Spleen (tissue), 11 donors: ENCODE measurements at regions not wholly inside any gene's neighbourhood (a gene's known extent, or its start where the extent isn't known, plus 50 kb on each side); places are given as distances from the start of the nearest gene placed in this dataset.

Source experiments
- DNase-seq: peaks from one replicate; pipeline ENCODE4 v3.0.0-alpha.2; 2020
- H3K27ac ChIP-seq, 8 donors: fragments of 200-600 bp; sonication (generic) in 7 of 8; 1 replicate in 4 of 8; 2 replicates in 4 of 8; pipeline versions ENCODE4 v1.5.0 to v1.8.0; 2016 to 2021; ENCODE audit warnings: inconsistent platforms in 4 of 8, mild to moderate bottlenecking in 4 of 8, moderate library complexity in 1 of 8
- H3K27me3 ChIP-seq, 7 donors: fragments of 200-600 bp; sonication (generic) in 6 of 7; replicated peaks in 1 of 7; 1 replicate in 4 of 7; 2 replicates in 3 of 7; pipeline versions ENCODE4 v1.5.0 to v1.8.0; 2016 to 2021; ENCODE audit warnings: inconsistent platforms in 3 of 7, mild to moderate bottlenecking in 1 of 7
- H3K36me3 ChIP-seq, 6 donors: fragments of 200-600 bp; sonication (generic) in 5 of 6; 1 replicate in 4 of 6; 2 replicates in 2 of 6; pipeline versions ENCODE4 v1.5.0 to v1.8.0; 2016 to 2021; ENCODE audit warnings: inconsistent platforms in 2 of 6
- H3K4me1 ChIP-seq, 6 donors: fragments of 200-600 bp; sonication (generic) in 5 of 6; 1 replicate in 3 of 6; 2 replicates in 3 of 6; pipeline versions ENCODE4 v1.5.0 to v1.8.0; 2016 to 2021; ENCODE audit warnings: inconsistent platforms in 3 of 6
- H3K4me3 ChIP-seq, 8 donors: fragments of 200-600 bp; sonication (generic) in 7 of 8; 1 replicate in 4 of 8; 2 replicates in 4 of 8; pipeline versions ENCODE4 v1.5.0 to v1.8.0; 2016 to 2021; ENCODE audit warnings: inconsistent platforms in 4 of 8, mild to moderate bottlenecking in 4 of 8, moderate library complexity in 2 of 8
- H3K9me3 ChIP-seq, 8 donors: fragments of 200-600 bp; sonication (generic) in 7 of 8; 1 replicate in 4 of 8; 2 replicates in 4 of 8; pipeline versions ENCODE4 v1.5.0 to v1.8.0; 2016 to 2021; ENCODE audit warnings: inconsistent platforms in 4 of 8
- POLR2A ChIP-seq, 3 donors: fragments of 450-650 bp; IDR thresholded peaks; one replicate each; pipeline ENCODE4 v1.5.1; 2017; ENCODE audit warnings: antibody characterized with exemption in 3 of 3, mild to moderate bottlenecking in 1 of 3
- POLR2AphosphoS5 ChIP-seq, 3 donors: sonication (generic); formaldehyde crosslinking; IDR thresholded peaks; one replicate each; pipeline ENCODE4 v1.5.1; 2017; ENCODE audit warnings: antibody characterized with exemption in 3 of 3
- WGBS, 5 donors: extraction: QIAGEN DNeasy Blood & Tissue Kit in 3 of 5; methylation state at CpG; one replicate each; pipeline versions ENCODE4 v1.1.5 to v1.1.7; 2013 to 2018; 5-methylcytosine and 5-hydroxymethylcytosine counted together
- intact Hi-C: fragments of 100-400 bp; cut with DNase I; formaldehyde crosslinking; loops from one replicate; pipeline ENCODE4 v1.15.0; 2023; ENCODE audit warnings: low total_unique reads
- TF ChIP-seq, protein P1 (sequence below), 11 experiments: fragments of 200-600 bp in 7 of 11; fragments of 450-650 bp in 4 of 11; sonication (generic) in 4 of 11; IDR thresholded peaks in 8 of 11; conservative IDR thresholded peaks in 3 of 11; 1 replicate in 7 of 11; 2 replicates in 4 of 11; pipeline versions ENCODE4 v1.4.0 to v1.8.0; 2016 to 2021; ENCODE audit warnings: antibody characterized with exemption in 11 of 11, inconsistent platforms in 4 of 11, mild to moderate bottlenecking in 1 of 11
- donor health status: healthy with polysubstance abuse.
- donor health status: DM: no; HTN: no; CAD: no; lungs with moderate emphysema.
- donor health status: DM: no; HTN: no; CAD: no.
- donor health status: Bipolar disorder and iron deficiency.
- donor health status: healthy.
- donor health status: DM: no; HTN: no; CAD: no.
- donor health status: DM: yes; HTN: yes; CAD: no.

DNA sequence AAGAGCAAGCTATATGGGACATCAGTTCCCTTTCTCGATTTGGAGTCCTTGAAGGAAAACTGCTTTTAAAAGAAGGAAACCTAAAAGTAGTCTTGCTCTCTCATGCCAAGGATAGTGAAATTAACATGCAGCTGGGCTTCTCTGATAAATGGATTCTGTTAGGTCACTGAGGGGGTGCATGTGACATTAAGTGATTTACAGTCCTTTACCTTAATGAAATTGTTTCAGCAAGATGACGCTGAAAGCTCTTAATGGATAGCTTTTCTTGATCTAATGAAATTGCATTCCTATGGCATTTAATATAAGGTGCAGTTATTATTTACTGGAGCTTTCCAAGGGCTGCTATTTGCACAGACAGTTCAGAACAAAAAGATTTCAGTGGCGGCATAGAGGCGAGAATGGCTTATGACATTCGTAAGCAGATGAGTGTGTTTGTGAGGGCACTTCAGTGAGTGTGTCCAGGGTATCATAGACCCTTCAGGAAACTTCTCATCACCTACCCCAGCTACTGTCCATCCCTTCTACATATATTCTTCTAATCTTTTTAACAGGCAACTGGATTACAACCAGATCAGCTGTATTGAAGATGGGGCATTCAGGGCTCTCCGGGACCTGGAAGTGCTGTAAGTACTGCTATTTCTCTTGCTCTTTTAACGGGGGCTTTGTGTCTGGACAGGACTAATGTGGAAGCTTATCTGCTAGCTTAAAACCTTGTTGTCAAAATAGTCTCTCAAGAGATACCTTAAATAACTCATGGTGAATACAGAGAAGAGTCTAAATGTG is 219.9 kb upstream of the PACRGL start:
- DNase-seq, result no peak
- H3K27me3 ChIP-seq, result no peaks in the 10 kb centered on the region
- no peaks in the 10 kb centered on the region for H3K36me3 ChIP-seq
- H3K4me1 ChIP-seq, result no peaks in the 10 kb centered on the region
- no peak for TF ChIP-seq POLR2A (IDR thresholded peaks at IDR 0.05)
- no peak for TF ChIP-seq POLR2AphosphoS5 (IDR thresholded peaks at IDR 0.05)
- TF ChIP-seq, protein P1, sequence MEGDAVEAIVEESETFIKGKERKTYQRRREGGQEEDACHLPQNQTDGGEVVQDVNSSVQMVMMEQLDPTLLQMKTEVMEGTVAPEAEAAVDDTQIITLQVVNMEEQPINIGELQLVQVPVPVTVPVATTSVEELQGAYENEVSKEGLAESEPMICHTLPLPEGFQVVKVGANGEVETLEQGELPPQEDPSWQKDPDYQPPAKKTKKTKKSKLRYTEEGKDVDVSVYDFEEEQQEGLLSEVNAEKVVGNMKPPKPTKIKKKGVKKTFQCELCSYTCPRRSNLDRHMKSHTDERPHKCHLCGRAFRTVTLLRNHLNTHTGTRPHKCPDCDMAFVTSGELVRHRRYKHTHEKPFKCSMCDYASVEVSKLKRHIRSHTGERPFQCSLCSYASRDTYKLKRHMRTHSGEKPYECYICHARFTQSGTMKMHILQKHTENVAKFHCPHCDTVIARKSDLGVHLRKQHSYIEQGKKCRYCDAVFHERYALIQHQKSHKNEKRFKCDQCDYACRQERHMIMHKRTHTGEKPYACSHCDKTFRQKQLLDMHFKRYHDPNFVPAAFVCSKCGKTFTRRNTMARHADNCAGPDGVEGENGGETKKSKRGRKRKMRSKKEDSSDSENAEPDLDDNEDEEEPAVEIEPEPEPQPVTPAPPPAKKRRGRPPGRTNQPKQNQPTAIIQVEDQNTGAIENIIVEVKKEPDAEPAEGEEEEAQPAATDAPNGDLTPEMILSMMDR (IDR thresholded peaks at IDR 0.05 in 8 of 11, conservative IDR thresholded peaks at IDR 0.05 in 3 of 11), result no peak
- H3K9me3 ChIP-seq, result no peaks in the 10 kb centered on the region
- H3K4me3 ChIP-seq, result no peak overlapping the region
- intact Hi-C loops, result no loop called here
- H3K27ac ChIP-seq, result no peak overlapping the region
- 82 to 88% (median 84%) methylated on average over 7 of the region's 7 CpGs for WGBS, 5 donors

DNA sequence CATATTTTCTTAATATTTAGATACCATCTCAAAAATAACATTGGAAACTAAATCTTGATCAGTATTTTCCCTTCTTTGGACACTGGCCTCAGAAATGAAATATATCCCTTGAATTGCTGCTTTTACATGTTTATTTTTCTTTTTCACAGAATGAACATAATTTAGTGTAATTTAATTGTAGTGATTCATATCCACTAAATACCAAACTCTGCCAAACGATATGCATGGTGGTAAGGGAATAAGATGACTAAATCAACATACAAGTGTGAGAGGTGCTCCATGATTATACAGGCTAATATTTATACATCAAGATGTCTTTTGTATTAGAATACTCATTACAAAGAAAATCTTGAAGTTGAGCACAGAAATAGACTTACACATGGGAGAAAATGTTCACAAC is 216.8 kb upstream of the PACRGL start:
- intact Hi-C loops, result no loop called here
- H3K27ac ChIP-seq, result no peak overlapping the region
- H3K4me1 ChIP-seq, result no peaks in the 10 kb centered on the region
- H3K9me3 ChIP-seq, result no peaks in the 10 kb centered on the region
- no peaks in the 10 kb centered on the region for H3K36me3 ChIP-seq
- H3K27me3 ChIP-seq, result no peaks in the 10 kb centered on the region
- TF ChIP-seq POLR2A (IDR thresholded peaks at IDR 0.05), result no peak
- no peak overlapping the region for H3K4me3 ChIP-seq
- DNase-seq, result no peak
- WGBS, 5 donors, result 77 to 93% (median 84%) methylated on average over 1 of the region's 1 CpG

DNA sequence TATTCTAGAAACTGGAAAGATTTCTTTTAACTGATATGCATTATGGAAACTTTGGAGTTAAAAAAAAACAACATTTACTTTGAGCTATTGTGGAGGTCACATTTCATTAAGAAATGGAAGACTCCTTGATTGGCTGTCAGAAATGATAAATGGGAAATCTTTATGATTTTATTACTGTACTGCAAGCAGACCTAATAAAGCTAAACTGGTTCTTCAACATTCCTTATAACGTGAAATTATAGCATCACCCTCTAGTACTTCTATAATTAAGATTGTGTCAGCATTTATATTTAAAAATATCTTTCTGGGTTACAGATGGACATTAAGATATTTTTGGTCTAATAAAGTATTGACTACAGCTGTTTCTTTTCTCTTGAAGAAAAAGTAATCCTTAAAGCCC is 213.8 kb upstream of the PACRGL start:
- no peak for DNase-seq
- Histone ChIP-seq H3K4me3 (no peak overlapping the region), H3K36me3 (peaks cover 0 to 3% (median 0%) of the 10 kb centered on the region in 6 donors), H3K4me1 (no peaks in the 10 kb centered on the region), H3K27ac (no peak overlapping the region), H3K9me3 (no peaks in the 10 kb centered on the region), H3K27me3 (no peaks in the 10 kb centered on the region)
- intact Hi-C loops, result no loop called here
- TF ChIP-seq, protein P1 (IDR thresholded peaks at IDR 0.05 in 8 of 11, conservative IDR thresholded peaks at IDR 0.05 in 3 of 11), result no peak
- no peak for TF ChIP-seq POLR2AphosphoS5 (IDR thresholded peaks at IDR 0.05)
- 58 to 82% (median 77%) methylated on average over 1 of the region's 1 CpG for WGBS, 5 donors

DNA sequence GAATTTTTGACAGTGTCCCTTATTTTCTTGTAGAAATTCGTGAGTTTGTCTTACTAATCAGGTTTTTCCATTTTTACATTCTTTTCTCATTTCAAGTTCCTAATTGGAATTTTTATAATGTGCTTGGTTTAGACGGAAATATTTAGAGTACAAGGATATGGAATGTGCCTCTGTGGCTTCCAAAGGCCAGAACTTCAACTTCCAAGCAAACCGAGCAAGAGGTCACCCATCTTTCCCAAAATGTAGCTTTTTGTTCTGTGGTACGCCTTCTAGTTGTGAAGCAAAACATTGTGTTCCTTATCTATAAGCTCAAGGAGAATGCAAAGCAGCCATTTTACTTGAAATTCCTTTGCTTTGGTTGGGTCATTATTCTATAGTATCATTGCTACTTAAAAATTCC is 212.8 kb upstream of the PACRGL start:
- 73 to 85% (median 78%) methylated on average over 4 of the region's 4 CpGs for WGBS, 5 donors
- Histone ChIP-seq H3K27me3 (no peaks in the 10 kb centered on the region), H3K9me3 (no peaks in the 10 kb centered on the region), H3K4me1 (no peaks in the 10 kb centered on the region), H3K27ac (no peak overlapping the region), H3K4me3 (no peak overlapping the region), H3K36me3 (peaks cover 0 to 6% (median 0%) of the 10 kb centered on the region in 6 donors)
- intact Hi-C loops, result no loop called here
- TF ChIP-seq POLR2A (IDR thresholded peaks at IDR 0.05) (no peak), POLR2AphosphoS5 (IDR thresholded peaks at IDR 0.05) (no peak)
- TF ChIP-seq, protein P1 (IDR thresholded peaks at IDR 0.05 in 8 of 11, conservative IDR thresholded peaks at IDR 0.05 in 3 of 11), result no peak
- DNase-seq, result no peak
